Stromal cell of bone marrow (primary cell): ENCODE measurements at regions not wholly inside any gene's neighbourhood (a gene's known extent, or its start where the extent isn't known, plus 50 kb on each side); places are given as distances from the start of the nearest gene placed in this dataset.
"Not testable (repeated sequence)": the region's sequence is repeated elsewhere in the genome, so short reads cannot be mapped to it uniquely, and the experiment has no call there.

Experiments used
- DNase-seq: peaks from one replicate; pipeline ENCODE4 v3.0.0-alpha.2; 2012; ENCODE audit warnings: low read depth

GRCh38 chr7:118801366-118801765, 576.9 kb downstream of the ANKRD7 start:
- DNase-seq: no peak

- DNase-seq: no peak
Measured at GRCh38 chr7:118802726-118803125, 578.2 kb downstream of the ANKRD7 start.

DNA sequence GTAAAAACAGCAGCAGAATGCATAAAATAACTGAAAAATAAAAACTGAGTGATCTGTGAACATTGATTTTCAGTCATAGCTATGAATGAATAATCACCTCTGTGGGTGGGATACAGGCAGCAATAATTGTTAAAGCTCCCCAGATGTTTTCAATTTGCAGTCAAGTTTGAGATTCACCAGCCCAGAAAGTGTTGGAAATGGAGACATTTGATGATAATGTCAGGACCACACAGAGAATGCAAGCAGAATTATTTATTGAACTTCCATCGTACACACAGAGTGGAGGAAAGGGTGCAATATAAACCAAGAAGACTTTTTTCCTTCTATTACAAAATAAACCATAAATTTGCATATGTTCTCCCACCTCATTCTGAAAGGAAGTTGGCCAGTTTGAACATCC, 601.7 kb downstream of the ANKRD7 start:
- no peak for DNase-seq

- no peak for DNase-seq
Measured at GRCh38 chr7:118836933-118837332, 612.4 kb downstream of the ANKRD7 start.

- DNase-seq: no peak
Measured at GRCh38 chr7:118839515-118839914, 615.0 kb downstream of the ANKRD7 start.

- DNase-seq: no peak
Measured at GRCh38 chr7:118843456-118843855, 619.0 kb downstream of the ANKRD7 start.

- no peak for DNase-seq
Measured at GRCh38 chr7:118844748-118845147, 620.2 kb downstream of the ANKRD7 start.

- no peak for DNase-seq
Measured at GRCh38 chr7:118845791-118846190, 621.3 kb downstream of the ANKRD7 start.

GRCh38 chr7:118846977-118847376, 622.5 kb downstream of the ANKRD7 start:
- DNase-seq: no peak

GRCh38 chr7:118855290-118855689, 630.8 kb downstream of the ANKRD7 start:
- DNase-seq: no peak

DNA sequence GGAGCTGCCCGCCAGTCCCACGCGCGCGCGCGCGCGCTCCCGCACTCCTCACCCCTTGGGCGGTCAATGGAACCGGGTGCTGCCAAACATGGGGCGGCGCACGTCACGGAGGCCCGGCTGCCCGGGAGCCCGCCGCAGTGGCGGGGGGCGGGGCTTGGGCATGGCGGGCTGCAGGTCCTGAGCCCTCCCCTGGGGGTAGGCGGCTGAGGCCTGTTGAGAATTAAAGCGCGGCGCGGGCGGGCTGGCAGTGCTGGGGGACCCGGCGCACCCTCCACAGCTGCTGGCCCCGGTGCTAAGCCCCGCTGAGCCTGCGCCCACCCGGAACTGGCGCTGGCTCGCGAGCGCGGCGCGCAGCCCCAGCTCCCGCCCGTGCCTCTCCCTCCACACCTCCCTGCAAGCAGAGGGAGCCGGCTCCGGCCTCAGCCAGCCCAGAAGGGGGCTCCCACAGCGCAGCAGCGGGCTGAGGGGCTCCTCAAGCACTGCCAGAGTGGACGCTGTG, 634.2 kb downstream of the ANKRD7 start:
- no peak for DNase-seq

DNA sequence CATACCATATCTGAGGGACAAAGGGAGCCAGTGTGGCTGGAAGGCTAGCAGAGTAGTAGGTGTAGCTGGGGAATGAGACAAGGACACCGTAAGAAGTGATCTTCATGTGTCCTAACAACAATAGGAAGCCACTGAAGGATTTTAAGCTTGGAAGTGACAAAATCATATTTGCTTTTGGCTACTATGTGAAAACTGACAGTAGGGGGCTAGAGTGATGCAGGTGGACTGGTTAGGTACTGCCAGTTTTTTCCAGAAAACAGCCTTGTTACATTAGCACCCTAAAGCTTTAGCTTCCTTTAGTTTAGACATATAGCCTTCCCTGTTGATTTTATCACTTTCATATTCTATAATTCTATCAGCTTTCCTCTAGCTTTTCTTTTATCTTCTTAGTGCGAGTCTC, 637.1 kb downstream of the ANKRD7 start:
- no peak for DNase-seq

DNA sequence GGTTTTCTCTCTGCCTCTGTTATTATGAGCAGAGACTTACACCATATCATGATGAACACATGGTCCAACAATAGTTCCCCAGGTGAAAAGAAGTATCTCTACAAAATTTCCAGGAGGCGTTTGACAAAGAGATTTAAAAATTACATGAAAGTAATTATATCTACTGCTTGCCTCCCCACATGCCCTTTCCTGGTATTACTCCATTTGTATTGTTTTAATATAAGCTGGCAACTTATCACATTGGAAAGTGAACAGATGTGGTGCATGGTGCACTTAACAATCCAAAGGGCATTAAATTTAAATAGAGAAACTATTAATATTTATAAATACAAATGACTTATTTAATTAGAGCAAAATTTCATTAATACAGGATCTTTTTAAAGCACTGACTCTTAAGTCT, 638.2 kb downstream of the ANKRD7 start:
- no peak for DNase-seq

GRCh38 chr7:118863966-118864365, 639.5 kb downstream of the ANKRD7 start:
- no peak for DNase-seq

- DNase-seq: no peak
Measured at GRCh38 chr7:118867860-118868259, 643.4 kb downstream of the ANKRD7 start.

DNA sequence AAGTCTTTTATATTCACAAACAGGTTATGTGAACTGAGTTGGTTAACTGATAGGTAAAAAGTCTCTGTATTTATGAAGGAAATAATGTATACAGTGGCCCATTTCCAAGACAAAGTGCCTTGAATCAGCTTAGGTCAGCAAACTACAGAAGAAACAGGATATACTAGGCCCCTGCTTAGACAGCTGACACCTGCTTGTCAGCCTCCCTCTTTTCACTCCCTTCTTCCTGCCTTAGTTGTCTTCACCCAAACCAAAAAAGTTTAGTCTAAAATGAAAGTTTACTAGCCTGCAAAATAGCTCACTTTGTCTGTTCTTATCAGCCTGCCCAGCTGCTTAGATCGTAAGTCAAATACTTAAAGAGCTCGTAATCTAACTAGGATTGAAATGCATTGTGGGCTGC, 644.6 kb downstream of the ANKRD7 start:
- not testable (repeated sequence) for DNase-seq

DNA sequence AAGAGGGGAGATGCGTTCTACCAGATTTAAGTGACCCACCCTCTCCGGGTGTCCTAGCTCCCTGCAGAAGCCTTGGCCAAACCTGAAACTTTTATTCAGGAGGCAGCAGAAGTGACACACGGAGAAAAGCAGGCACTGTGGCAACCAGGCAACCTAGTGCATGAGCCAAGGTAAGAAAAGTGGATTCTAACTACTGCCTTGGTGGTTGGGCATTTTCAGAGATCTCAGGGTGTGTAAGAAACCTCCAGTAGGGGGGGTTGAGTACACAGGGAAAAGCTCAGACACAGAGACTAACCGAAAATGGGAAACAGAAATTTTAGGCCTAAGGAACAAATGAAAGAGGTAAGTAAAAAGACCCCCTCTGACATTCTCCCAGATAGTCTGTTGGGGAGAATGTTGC, 645.7 kb downstream of the ANKRD7 start:
- DNase-seq: no peak

GRCh38 chr7:118872568-118872967, 648.1 kb downstream of the ANKRD7 start:
- no peak for DNase-seq

GRCh38 chr7:118877187-118877586, 652.7 kb downstream of the ANKRD7 start:
- DNase-seq: no peak

DNA sequence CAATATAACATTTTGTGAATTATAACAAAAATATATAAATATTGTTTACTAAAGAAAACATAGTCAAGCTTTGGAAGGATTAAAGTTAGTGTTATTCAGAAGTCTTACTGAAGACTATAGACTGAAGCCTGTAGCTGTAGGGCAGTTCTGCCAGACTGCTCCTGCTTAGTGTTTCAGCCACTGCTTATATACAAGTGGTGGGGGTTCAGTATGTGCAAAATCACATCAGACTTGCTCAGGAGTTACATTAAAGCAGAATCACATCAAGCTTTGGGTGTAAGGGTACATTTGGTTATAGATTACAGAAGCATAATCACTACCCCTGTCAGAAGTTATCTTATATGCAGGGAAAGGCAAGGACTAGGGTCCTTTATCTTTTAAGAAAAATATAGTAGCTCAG, 653.8 kb downstream of the ANKRD7 start:
- no peak for DNase-seq

DNA sequence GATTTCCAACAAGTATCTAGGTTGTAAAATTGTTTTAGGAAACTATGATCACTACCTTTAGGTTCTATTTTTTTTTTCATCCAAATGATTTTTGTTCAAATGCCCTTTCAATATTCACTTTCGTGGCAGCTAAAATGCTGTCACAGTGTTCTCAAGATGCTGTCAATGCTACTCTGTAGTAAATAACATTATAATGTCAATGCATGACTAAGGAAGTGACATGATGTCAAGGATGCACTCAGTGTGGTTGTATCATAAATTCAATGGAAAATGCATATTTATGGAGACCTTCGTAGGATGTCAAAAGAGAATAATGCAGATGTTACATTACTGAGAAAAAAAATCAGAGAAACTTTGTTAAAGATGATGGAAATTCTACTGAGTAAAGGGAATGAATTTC, 673.8 kb downstream of the ANKRD7 start:
- DNase-seq: no peak

DNA sequence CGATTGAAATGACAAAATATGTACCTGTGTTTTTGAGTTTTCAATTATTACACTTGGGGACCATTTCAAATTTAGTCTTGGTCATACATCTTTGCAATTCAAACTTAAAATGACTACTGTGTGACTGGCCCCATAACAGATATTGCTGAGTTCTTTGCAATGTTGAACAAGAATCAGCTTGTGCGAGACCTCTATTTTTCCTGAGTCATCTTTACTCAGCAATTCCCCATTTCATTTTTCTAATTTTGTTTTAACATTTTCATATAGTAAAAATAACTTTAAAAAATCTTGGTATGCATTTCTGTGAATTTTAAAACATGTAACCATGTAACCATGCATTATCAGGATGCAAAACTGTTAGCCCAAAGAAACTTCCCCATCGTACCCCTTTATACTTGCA, 678.1 kb downstream of the ANKRD7 start:
- DNase-seq: no peak

DNA sequence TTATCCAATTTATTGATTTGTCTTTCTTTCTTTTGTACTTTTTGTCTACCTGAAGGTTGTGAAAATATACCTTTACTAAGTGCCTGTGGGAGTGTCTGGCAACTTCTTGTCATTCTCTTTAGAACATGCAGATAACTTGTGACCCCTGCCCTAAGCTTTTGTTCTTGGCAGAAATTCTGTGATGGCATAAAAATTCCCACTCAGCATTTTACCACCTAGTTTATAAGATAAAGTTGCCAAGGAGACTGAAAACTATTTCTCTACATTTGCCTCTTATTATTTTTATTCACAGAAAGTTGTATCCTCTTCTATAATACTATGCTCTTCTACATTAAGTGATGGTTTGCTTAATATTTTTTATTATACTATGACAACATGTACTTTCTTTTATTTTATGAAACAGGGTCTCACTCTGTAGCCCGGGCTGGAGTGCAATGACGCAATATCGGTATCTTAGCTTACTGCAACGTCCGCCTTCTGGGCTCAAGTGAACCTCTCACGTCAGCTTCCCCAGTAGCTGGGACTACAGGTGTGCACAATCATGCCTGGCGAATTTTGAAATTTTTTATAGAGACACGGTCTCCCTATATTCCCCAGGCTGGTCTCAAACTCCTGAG, 683.5 kb downstream of the ANKRD7 start:
- DNase-seq: no peak

DNA sequence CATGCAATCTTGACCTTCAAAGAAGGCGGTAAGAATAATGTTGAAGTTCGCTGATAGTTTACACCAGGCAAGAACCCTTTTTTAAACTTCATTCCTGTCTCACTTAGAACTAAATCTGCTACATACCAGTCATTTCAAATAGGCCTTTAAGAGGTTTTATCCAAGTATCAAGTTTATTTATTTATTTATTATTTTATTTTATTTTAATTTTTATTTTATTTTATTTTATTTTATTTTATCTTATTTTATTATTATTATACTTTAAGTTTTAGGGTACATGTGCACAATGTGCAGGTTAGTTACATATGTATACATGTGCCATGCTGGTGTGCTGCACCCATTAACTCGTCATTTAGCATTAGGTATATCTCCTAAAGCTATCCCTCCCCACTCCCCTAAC, 691.6 kb downstream of the ANKRD7 start:
- DNase-seq: not testable (repeated sequence)

- no peak for DNase-seq
Measured at GRCh38 chr7:118918556-118918955, 694.1 kb downstream of the ANKRD7 start.
